ENCODE measurements at regions not wholly inside any gene's neighbourhood (a gene's known extent, or its start where the extent isn't known, plus 50 kb on each side); places are given as distances from the start of the nearest gene placed in this dataset.

- TF ChIP-seq CTCF (IDR thresholded peaks at IDR 0.05), result no peak
- TF ChIP-seq POLR2A (IDR thresholded peaks at IDR 0.05), result no peak
- TF ChIP-seq EP300 (IDR thresholded peaks at IDR 0.05), result no peak
Observed at GRCh38 chr9:78150983-78151356, 84.9 kb upstream of the CEP78 start.

Data from tibial nerve (tissue), 4 donors.